ENCODE measurements at regions not wholly inside any gene's neighbourhood (a gene's known extent, or its start where the extent isn't known, plus 50 kb on each side); places are given as distances from the start of the nearest gene placed in this dataset.

GRCh38 chr7:89401099-89401498 lies 605.6 kb upstream of the TEX47 start:
- Histone ChIP-seq H3K27ac (ENCODE audit: low read length) (no peak overlapping the region), H3K36me3 (ENCODE audit: insufficient read depth, low read depth, low read length) (no peaks in the 10 kb centered on the region), H3K9ac (ENCODE audit: low read depth, low read length) (no peak overlapping the region), H3K4me1 (ENCODE audit: insufficient read depth, low read length) (no peaks in the 10 kb centered on the region), H3K27me3 (ENCODE audit: insufficient read depth, low read length) (no peaks in the 10 kb centered on the region), H3K4me3 (ENCODE audit: low read length) (no peak overlapping the region), H3K9me3 (ENCODE audit: insufficient read depth, low read depth, low read length) (no peaks in the 10 kb centered on the region)

- no peak overlapping the region for H3K4me3 ChIP-seq (ENCODE audit: low read length)
- H3K27ac ChIP-seq (ENCODE audit: low read length), result no peak overlapping the region
- H3K36me3 ChIP-seq (ENCODE audit: insufficient read depth, low read depth, low read length), result no peaks in the 10 kb centered on the region
- H3K27me3 ChIP-seq (ENCODE audit: insufficient read depth, low read length), result no peaks in the 10 kb centered on the region
- H3K4me1 ChIP-seq (ENCODE audit: insufficient read depth, low read length), result no peaks in the 10 kb centered on the region
- no peak overlapping the region for H3K9ac ChIP-seq (ENCODE audit: low read depth, low read length)
- H3K9me3 ChIP-seq (ENCODE audit: insufficient read depth, low read depth, low read length), result no peaks in the 10 kb centered on the region
Measured at GRCh38 chr7:89401690-89402089, 606.2 kb upstream of the TEX47 start.

- H3K4me1 ChIP-seq (ENCODE audit: insufficient read depth, low read length), result no peaks in the 10 kb centered on the region
- no peaks in the 10 kb centered on the region for H3K36me3 ChIP-seq (ENCODE audit: insufficient read depth, low read depth, low read length)
- H3K27me3 ChIP-seq (ENCODE audit: insufficient read depth, low read length), result no peaks in the 10 kb centered on the region
- no peak overlapping the region for H3K4me3 ChIP-seq (ENCODE audit: low read length)
- H3K9ac ChIP-seq (ENCODE audit: low read depth, low read length), result no peak overlapping the region
- H3K9me3 ChIP-seq (ENCODE audit: insufficient read depth, low read depth, low read length), result no peaks in the 10 kb centered on the region
- no peak overlapping the region for H3K27ac ChIP-seq (ENCODE audit: low read length)
Measured at GRCh38 chr7:89451911-89452310, 656.4 kb upstream of the TEX47 start.

GRCh38 chr7:89456556-89456955 lies 661.0 kb upstream of the TEX47 start:
- Histone ChIP-seq H3K36me3 (ENCODE audit: insufficient read depth, low read depth, low read length) (no peaks in the 10 kb centered on the region), H3K27me3 (ENCODE audit: insufficient read depth, low read length) (no peaks in the 10 kb centered on the region), H3K9me3 (ENCODE audit: insufficient read depth, low read depth, low read length) (no peaks in the 10 kb centered on the region), H3K4me1 (ENCODE audit: insufficient read depth, low read length) (no peaks in the 10 kb centered on the region), H3K4me3 (ENCODE audit: low read length) (no peak overlapping the region), H3K9ac (ENCODE audit: low read depth, low read length) (no peak overlapping the region), H3K27ac (ENCODE audit: low read length) (no peak overlapping the region)

GRCh38 chr7:89458114-89458513 lies 662.6 kb upstream of the TEX47 start:
- H3K4me3 ChIP-seq (ENCODE audit: low read length), result no peak overlapping the region
- H3K27ac ChIP-seq (ENCODE audit: low read length), result no peak overlapping the region
- H3K9me3 ChIP-seq (ENCODE audit: insufficient read depth, low read depth, low read length), result no peaks in the 10 kb centered on the region
- H3K9ac ChIP-seq (ENCODE audit: low read depth, low read length), result no peak overlapping the region
- H3K4me1 ChIP-seq (ENCODE audit: insufficient read depth, low read length), result no peaks in the 10 kb centered on the region
- no peaks in the 10 kb centered on the region for H3K36me3 ChIP-seq (ENCODE audit: insufficient read depth, low read depth, low read length)
- no peaks in the 10 kb centered on the region for H3K27me3 ChIP-seq (ENCODE audit: insufficient read depth, low read length)

GRCh38 chr7:89474456-89474855 lies 678.9 kb upstream of the TEX47 start:
- no peaks in the 10 kb centered on the region for H3K27me3 ChIP-seq (ENCODE audit: insufficient read depth, low read length)
- H3K27ac ChIP-seq (ENCODE audit: low read length), result no peak overlapping the region
- no peaks in the 10 kb centered on the region for H3K4me1 ChIP-seq (ENCODE audit: insufficient read depth, low read length)
- H3K36me3 ChIP-seq (ENCODE audit: insufficient read depth, low read depth, low read length), result no peaks in the 10 kb centered on the region
- peaks cover 6% of the 10 kb centered on the region; the same call in 1 of the 2 replicates for H3K9me3 ChIP-seq (ENCODE audit: insufficient read depth, low read depth, low read length)
- H3K9ac ChIP-seq (ENCODE audit: low read depth, low read length), result no peak overlapping the region
- H3K4me3 ChIP-seq (ENCODE audit: low read length), result no peak overlapping the region

GRCh38 chr7:89477991-89478390 lies 676.3 kb upstream of the STEAP1 start:
- Histone ChIP-seq H3K27ac (ENCODE audit: low read length) (no peak overlapping the region), H3K27me3 (ENCODE audit: insufficient read depth, low read length) (no peaks in the 10 kb centered on the region), H3K4me1 (ENCODE audit: insufficient read depth, low read length) (no peaks in the 10 kb centered on the region), H3K9ac (ENCODE audit: low read depth, low read length) (no peak overlapping the region), H3K9me3 (ENCODE audit: insufficient read depth, low read depth, low read length) (no peaks in the 10 kb centered on the region), H3K36me3 (ENCODE audit: insufficient read depth, low read depth, low read length) (no peaks in the 10 kb centered on the region), H3K4me3 (ENCODE audit: low read length) (no peak overlapping the region)

- Histone ChIP-seq H3K27me3 (ENCODE audit: insufficient read depth, low read length) (no peaks in the 10 kb centered on the region), H3K9me3 (ENCODE audit: insufficient read depth, low read depth, low read length) (no peaks in the 10 kb centered on the region), H3K27ac (ENCODE audit: low read length) (no peak overlapping the region), H3K4me3 (ENCODE audit: low read length) (no peak overlapping the region), H3K9ac (ENCODE audit: low read depth, low read length) (no peak overlapping the region), H3K4me1 (ENCODE audit: insufficient read depth, low read length) (no peaks in the 10 kb centered on the region), H3K36me3 (ENCODE audit: insufficient read depth, low read depth, low read length) (no peaks in the 10 kb centered on the region)
Measured at GRCh38 chr7:89495704-89496103, 658.6 kb upstream of the STEAP1 start.

GRCh38 chr7:89500084-89500483 lies 654.2 kb upstream of the STEAP1 start:
- H3K9me3 ChIP-seq (ENCODE audit: insufficient read depth, low read depth, low read length), result no peaks in the 10 kb centered on the region
- H3K27ac ChIP-seq (ENCODE audit: low read length), result no peak overlapping the region
- no peaks in the 10 kb centered on the region for H3K27me3 ChIP-seq (ENCODE audit: insufficient read depth, low read length)
- H3K9ac ChIP-seq (ENCODE audit: low read depth, low read length), result no peak overlapping the region
- H3K4me1 ChIP-seq (ENCODE audit: insufficient read depth, low read length), result no peaks in the 10 kb centered on the region
- H3K4me3 ChIP-seq (ENCODE audit: low read length), result no peak overlapping the region
- H3K36me3 ChIP-seq (ENCODE audit: insufficient read depth, low read depth, low read length), result no peaks in the 10 kb centered on the region

- Histone ChIP-seq H3K36me3 (ENCODE audit: insufficient read depth, low read depth, low read length) (no peaks in the 10 kb centered on the region), H3K4me3 (ENCODE audit: low read length) (no peak overlapping the region), H3K9me3 (ENCODE audit: insufficient read depth, low read depth, low read length) (no peaks in the 10 kb centered on the region), H3K9ac (ENCODE audit: low read depth, low read length) (no peak overlapping the region), H3K27ac (ENCODE audit: low read length) (no peak overlapping the region), H3K27me3 (ENCODE audit: insufficient read depth, low read length) (no peaks in the 10 kb centered on the region), H3K4me1 (ENCODE audit: insufficient read depth, low read length) (no peaks in the 10 kb centered on the region)
Measured at GRCh38 chr7:89503281-89503680, 651.0 kb upstream of the STEAP1 start.

- Histone ChIP-seq H3K27ac (ENCODE audit: low read length) (no peak overlapping the region), H3K9me3 (ENCODE audit: insufficient read depth, low read depth, low read length) (no peaks in the 10 kb centered on the region), H3K9ac (ENCODE audit: low read depth, low read length) (no peak overlapping the region), H3K36me3 (ENCODE audit: insufficient read depth, low read depth, low read length) (no peaks in the 10 kb centered on the region), H3K27me3 (ENCODE audit: insufficient read depth, low read length) (no peaks in the 10 kb centered on the region), H3K4me1 (ENCODE audit: insufficient read depth, low read length) (no peaks in the 10 kb centered on the region), H3K4me3 (ENCODE audit: low read length) (no peak overlapping the region)
Measured at GRCh38 chr7:89507034-89507433, 647.2 kb upstream of the STEAP1 start.

- no peak overlapping the region for H3K9ac ChIP-seq (ENCODE audit: low read depth, low read length)
- H3K4me1 ChIP-seq (ENCODE audit: insufficient read depth, low read length), result no peaks in the 10 kb centered on the region
- H3K9me3 ChIP-seq (ENCODE audit: insufficient read depth, low read depth, low read length), result no peaks in the 10 kb centered on the region
- no peak overlapping the region for H3K27ac ChIP-seq (ENCODE audit: low read length)
- no peaks in the 10 kb centered on the region for H3K36me3 ChIP-seq (ENCODE audit: insufficient read depth, low read depth, low read length)
- H3K4me3 ChIP-seq (ENCODE audit: low read length), result no peak overlapping the region
- no peaks in the 10 kb centered on the region for H3K27me3 ChIP-seq (ENCODE audit: insufficient read depth, low read length)
Measured at GRCh38 chr7:89511900-89512299, 642.4 kb upstream of the STEAP1 start.

GRCh38 chr7:89514970-89515369 lies 639.3 kb upstream of the STEAP1 start:
- no peaks in the 10 kb centered on the region for H3K9me3 ChIP-seq (ENCODE audit: insufficient read depth, low read depth, low read length)
- H3K4me1 ChIP-seq (ENCODE audit: insufficient read depth, low read length), result no peaks in the 10 kb centered on the region
- no peaks in the 10 kb centered on the region for H3K36me3 ChIP-seq (ENCODE audit: insufficient read depth, low read depth, low read length)
- H3K9ac ChIP-seq (ENCODE audit: low read depth, low read length), result no peak overlapping the region
- H3K4me3 ChIP-seq (ENCODE audit: low read length), result no peak overlapping the region
- H3K27ac ChIP-seq (ENCODE audit: low read length), result no peak overlapping the region
- H3K27me3 ChIP-seq (ENCODE audit: insufficient read depth, low read length), result no peaks in the 10 kb centered on the region
